Uterus (tissue), 3 donors: ENCODE measurements at regions not wholly inside any gene's neighbourhood (a gene's known extent, or its start where the extent isn't known, plus 50 kb on each side); places are given as distances from the start of the nearest gene placed in this dataset.

Experiments
- DNase-seq, 2 donors: peaks; one replicate each; pipeline ENCODE4 v3.0.0-alpha.2; 2019 to 2020
- H3K27ac ChIP-seq, 2 donors: fragments of 200-600 bp; sonication (generic); 1 replicate in 1 of 2; 2 replicates in 1 of 2; pipeline ENCODE4 v1.5.1; 2016 to 2018
- H3K27me3 ChIP-seq, 2 donors: fragments of 200-600 bp; sonication (generic); one replicate each; pipeline ENCODE4 v1.5.1; 2018 to 2019; ENCODE audit warnings: control low read depth in 1 of 2
- H3K36me3 ChIP-seq, 2 donors: fragments of 200-600 bp; sonication (generic); one replicate each; pipeline ENCODE4 v1.5.1; 2019; ENCODE audit warnings: control low read depth in 1 of 2
- H3K4me1 ChIP-seq, 2 donors: fragments of 200-600 bp; sonication (generic); one replicate each; pipeline ENCODE4 v1.5.1; 2018 to 2019; ENCODE audit warnings: control low read depth in 1 of 2
- H3K4me3 ChIP-seq, 2 donors: fragments of 200-600 bp; sonication (generic); 1 replicate in 1 of 2; 2 replicates in 1 of 2; pipeline ENCODE4 v1.5.1; 2018 to 2019; ENCODE audit warnings: mild to moderate bottlenecking in 1 of 2
- H3K9me3 ChIP-seq, 2 donors: fragments of 200-600 bp; sonication (generic); one replicate each; pipeline ENCODE4 v1.5.1; 2019; ENCODE audit warnings: control low read depth in 1 of 2
- CTCF ChIP-seq, 4 experiments: fragments of 200-600 bp in 2 of 4; fragments of 450-650 bp in 2 of 4; sonication (generic) in 2 of 4; IDR thresholded peaks; one replicate each; pipeline ENCODE4 v1.5.1; 2016 to 2019; ENCODE audit warnings: antibody characterized with exemption in 4 of 4, mild to moderate bottlenecking in 2 of 4, moderate library complexity in 1 of 4
- POLR2A ChIP-seq, 2 donors: fragments of 450-650 bp; IDR thresholded peaks; one replicate each; pipeline ENCODE4 v1.6.1; 2016; ENCODE audit warnings: antibody characterized with exemption in 2 of 2, mild to moderate bottlenecking in 1 of 2, moderate library complexity in 1 of 2
- intact Hi-C: fragments of 100-400 bp; cut with DNase I; formaldehyde crosslinking; loops from one replicate; pipeline ENCODE4 v1.15.1; 2023; ENCODE audit warnings: low total_unique reads
- donor health status: DM: yes; HTN: yes; CAD: no.

GRCh38 chr4:30172416-30172815 lies 547.8 kb upstream of the PCDH7 start:
- H3K4me3 ChIP-seq = no peak overlapping the region
- no peaks in the 10 kb centered on the region for H3K9me3 ChIP-seq
- intact Hi-C loops = no loop called here
- H3K27me3 ChIP-seq = no peaks in the 10 kb centered on the region
- no peak overlapping the region for H3K27ac ChIP-seq
- DNase-seq = no peak
- no peaks in the 10 kb centered on the region for H3K4me1 ChIP-seq
- no peaks in the 10 kb centered on the region for H3K36me3 ChIP-seq
- TF ChIP-seq POLR2A (IDR thresholded peaks at IDR 0.05) (no peak), CTCF (IDR thresholded peaks at IDR 0.05) (no peak)

- Histone ChIP-seq H3K4me1 (no peaks in the 10 kb centered on the region), H3K4me3 (no peak overlapping the region), H3K27ac (no peak overlapping the region), H3K9me3 (no peaks in the 10 kb centered on the region), H3K36me3 (no peaks in the 10 kb centered on the region), H3K27me3 (no peaks in the 10 kb centered on the region)
- no peak for TF ChIP-seq POLR2A (IDR thresholded peaks at IDR 0.05)
- TF ChIP-seq CTCF (IDR thresholded peaks at IDR 0.05) = no peak
- intact Hi-C loops = no loop called here
- no peak for DNase-seq
Observed at GRCh38 chr4:30181512-30181911, 538.7 kb upstream of the PCDH7 start.

- DNase-seq = no peak
- no peak overlapping the region for H3K4me3 ChIP-seq
- H3K27me3 ChIP-seq = no peaks in the 10 kb centered on the region
- TF ChIP-seq CTCF (IDR thresholded peaks at IDR 0.05) (no peak), POLR2A (IDR thresholded peaks at IDR 0.05) (no peak)
- intact Hi-C loops = no loop called here
- no peaks in the 10 kb centered on the region for H3K36me3 ChIP-seq
- H3K4me1 ChIP-seq = no peaks in the 10 kb centered on the region
- H3K9me3 ChIP-seq = no peaks in the 10 kb centered on the region
- no peak overlapping the region for H3K27ac ChIP-seq
Observed at GRCh38 chr4:30181918-30182317, 538.3 kb upstream of the PCDH7 start.

GRCh38 chr4:30182786-30183185 lies 537.4 kb upstream of the PCDH7 start:
- TF ChIP-seq POLR2A (IDR thresholded peaks at IDR 0.05) (no peak), CTCF (IDR thresholded peaks at IDR 0.05) (no peak)
- H3K27me3 ChIP-seq = no peaks in the 10 kb centered on the region
- no peak for DNase-seq

GRCh38 chr4:30191902-30192301 lies 528.3 kb upstream of the PCDH7 start:
- no peak for DNase-seq
- no peak overlapping the region for H3K27ac ChIP-seq
- H3K27me3 ChIP-seq = no peaks in the 10 kb centered on the region
- H3K9me3 ChIP-seq = no peaks in the 10 kb centered on the region
- H3K4me3 ChIP-seq = no peak overlapping the region
- TF ChIP-seq POLR2A (IDR thresholded peaks at IDR 0.05) (no peak), CTCF (IDR thresholded peaks at IDR 0.05) (no peak)
- no peaks in the 10 kb centered on the region for H3K36me3 ChIP-seq
- intact Hi-C loops = no loop called here
- H3K4me1 ChIP-seq = no peaks in the 10 kb centered on the region

More at GRCh38 chr4:30182786-30183185, 537.4 kb upstream of the PCDH7 start:
- H3K36me3 ChIP-seq = no peaks in the 10 kb centered on the region
- H3K27ac ChIP-seq = no peak overlapping the region
- H3K4me3 ChIP-seq = no peak overlapping the region
- intact Hi-C loops = no loop called here
- no peaks in the 10 kb centered on the region for H3K9me3 ChIP-seq
- H3K4me1 ChIP-seq = no peaks in the 10 kb centered on the region
